ENCODE measurements at regions not wholly inside any gene's neighbourhood (a gene's known extent, or its start where the extent isn't known, plus 50 kb on each side); places are given as distances from the start of the nearest gene placed in this dataset.
A peak's percentile ranks its signal among the peaks of the same experiment; 100 is the strongest.

DNA sequence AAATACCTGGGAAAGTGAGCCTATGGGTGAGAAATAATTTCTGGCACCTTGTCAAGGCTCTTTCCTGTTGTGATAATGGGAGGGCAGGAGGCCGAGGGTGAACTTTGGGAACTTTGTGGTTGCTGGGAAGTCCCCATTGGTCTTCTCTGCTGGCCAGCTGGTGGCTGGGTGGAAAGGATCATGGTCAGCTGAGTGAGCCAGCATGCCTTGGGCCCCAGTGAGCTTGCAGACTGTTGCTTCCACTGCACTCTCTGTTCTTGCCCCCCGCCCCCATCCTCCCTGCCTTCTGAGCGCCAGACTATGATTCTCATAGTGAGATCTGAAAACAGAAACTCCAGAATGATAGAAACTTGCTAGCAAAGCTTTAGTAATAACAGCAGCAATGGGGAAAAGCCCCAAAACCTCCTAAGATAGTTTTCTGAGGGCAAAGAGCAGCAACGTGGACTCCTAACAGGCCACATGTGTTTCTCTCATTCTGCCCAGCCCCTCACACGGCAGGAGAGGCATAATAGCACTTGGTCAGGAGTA is 139.2 kb upstream of the SMARCA2 start:
- TF ChIP-seq POLR2A (IDR thresholded peaks at IDR 0.05), result no peak
- no peak for TF ChIP-seq POLR2AphosphoS5 (IDR thresholded peaks at IDR 0.05)
- TF ChIP-seq CTCF (IDR thresholded peaks at IDR 0.05), result no peak
- TF ChIP-seq EP300 (IDR thresholded peaks at IDR 0.05), result no peak
- peak in 1 of 2 donors; percentile 6 for DNase-seq
- no peak overlapping the region for H3K4me3 ChIP-seq
- no peaks in the 10 kb centered on the region for H3K9me3 ChIP-seq
- H3K36me3 ChIP-seq, result no peaks in the 10 kb centered on the region
- H3K27me3 ChIP-seq, result no peaks in the 10 kb centered on the region
- H3K4me1 ChIP-seq, result no peaks in the 10 kb centered on the region
- intact Hi-C loops (cut with DNase I; ENCODE audit: low total_unique reads), result no loop called here
- 56 to 63% (median 59%) methylated on average over 5 of the region's 5 CpGs for WGBS, 5 donors
- H3K27ac ChIP-seq, result no peak overlapping the region

DNA sequence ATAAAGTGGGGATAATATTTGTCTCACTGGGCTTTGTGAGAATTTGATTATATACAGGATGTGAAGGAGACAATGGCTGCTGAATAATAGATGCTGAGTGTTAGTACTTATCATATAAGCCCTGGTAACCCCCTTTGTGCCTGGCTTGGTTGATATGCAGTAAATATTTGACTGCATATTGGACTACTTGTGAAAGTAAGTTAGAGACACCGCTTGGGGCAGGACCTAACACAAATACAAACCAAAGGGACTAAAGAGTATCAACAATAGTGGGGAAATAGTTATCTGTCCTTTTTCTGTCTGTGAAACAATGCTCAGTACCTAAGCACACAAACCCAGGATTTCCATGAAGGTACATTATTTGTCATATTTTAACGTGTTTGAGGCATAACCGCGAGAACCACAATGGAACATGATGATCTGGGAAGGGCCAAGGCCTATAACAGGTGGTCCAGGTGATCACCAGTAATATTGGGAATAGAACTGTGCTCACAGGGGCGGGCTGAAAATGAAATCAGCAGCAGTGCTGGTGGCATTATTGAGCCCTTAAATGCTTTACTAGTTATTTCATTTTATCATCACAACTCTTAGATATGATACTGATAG is 138.2 kb upstream of the SMARCA2 start:
- Histone ChIP-seq H3K27me3 (no peaks in the 10 kb centered on the region), H3K27ac (no peak overlapping the region), H3K9me3 (no peaks in the 10 kb centered on the region), H3K4me1 (no peaks in the 10 kb centered on the region), H3K36me3 (no peaks in the 10 kb centered on the region), H3K4me3 (no peak overlapping the region)
- TF ChIP-seq POLR2A (IDR thresholded peaks at IDR 0.05) (no peak), CTCF (IDR thresholded peaks at IDR 0.05) (no peak), EP300 (IDR thresholded peaks at IDR 0.05) (no peak), POLR2AphosphoS5 (IDR thresholded peaks at IDR 0.05) (no peak)
- 68 to 78% (median 73%) methylated on average over 5 of the region's 5 CpGs for WGBS, 5 donors
- DNase-seq, result no peak
- intact Hi-C loops (cut with DNase I; ENCODE audit: low total_unique reads), result no loop called here

DNA sequence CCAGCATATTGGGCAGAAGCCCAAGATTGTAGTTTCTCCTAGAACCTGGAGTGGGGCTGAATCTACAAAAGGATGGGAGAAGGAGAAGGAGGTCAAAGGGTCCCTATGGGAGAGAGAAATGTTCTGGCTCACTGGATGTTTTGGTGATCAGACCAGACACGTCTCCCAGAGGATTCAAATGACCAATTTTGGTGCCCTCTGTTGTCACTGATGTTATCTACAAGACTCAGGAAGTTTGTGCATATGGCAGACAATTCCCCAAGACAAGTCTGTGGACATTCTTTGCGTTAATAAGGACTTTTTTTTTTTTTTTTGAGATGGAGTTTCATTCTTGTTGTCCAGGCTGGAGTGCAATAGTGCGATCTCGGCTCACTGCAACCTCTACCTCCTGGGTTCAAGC is 137.2 kb upstream of the SMARCA2 start:
- Histone ChIP-seq H3K27me3 (no peaks in the 10 kb centered on the region), H3K4me1 (no peaks in the 10 kb centered on the region), H3K9me3 (no peaks in the 10 kb centered on the region), H3K27ac (no peak overlapping the region), H3K36me3 (no peaks in the 10 kb centered on the region), H3K4me3 (no peak overlapping the region)
- TF ChIP-seq CTCF (IDR thresholded peaks at IDR 0.05) (no peak), POLR2AphosphoS5 (IDR thresholded peaks at IDR 0.05) (no peak), EP300 (IDR thresholded peaks at IDR 0.05) (no peak)
- intact Hi-C loops (cut with DNase I; ENCODE audit: low total_unique reads), result no loop called here
- DNase-seq, result no peak
- 82 to 90% (median 84%) methylated on average over 4 of the region's 4 CpGs for WGBS, 5 donors

DNA sequence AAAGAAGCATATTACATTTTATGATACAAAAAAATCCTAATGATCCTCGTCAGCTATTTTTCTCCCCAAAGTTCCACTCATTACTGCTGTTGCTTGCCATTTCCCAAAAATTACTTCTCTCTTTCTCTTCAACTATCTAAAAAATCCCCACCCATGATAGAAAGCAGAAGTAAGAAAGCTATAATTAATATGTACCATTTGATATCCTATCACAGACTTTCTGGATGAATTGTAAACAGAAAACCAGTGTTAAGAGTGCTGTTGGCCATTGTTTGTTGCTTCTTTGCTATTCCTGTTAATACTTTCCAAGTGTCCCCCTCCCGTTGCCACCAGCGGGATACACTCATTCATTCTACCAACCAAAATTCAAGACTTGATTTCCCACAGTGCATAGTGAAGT is 136.3 kb upstream of the SMARCA2 start:
- Histone ChIP-seq H3K9me3 (no peaks in the 10 kb centered on the region), H3K27me3 (no peaks in the 10 kb centered on the region), H3K4me3 (no peak overlapping the region), H3K4me1 (no peaks in the 10 kb centered on the region), H3K27ac (no peak overlapping the region), H3K36me3 (no peaks in the 10 kb centered on the region)
- intact Hi-C loops (cut with DNase I; ENCODE audit: low total_unique reads), result no loop called here
- DNase-seq, result no peak
- 65 to 86% (median 79%) methylated on average over 3 of the region's 3 CpGs for WGBS, 5 donors
- TF ChIP-seq EP300 (IDR thresholded peaks at IDR 0.05) (no peak), POLR2A (IDR thresholded peaks at IDR 0.05) (no peak), CTCF (IDR thresholded peaks at IDR 0.05) (no peak), POLR2AphosphoS5 (IDR thresholded peaks at IDR 0.05) (no peak)

Measured in stomach (tissue), 8 donors.